Esophagus muscularis mucosa (tissue), 3 donors: ENCODE measurements at regions not wholly inside any gene's neighbourhood (a gene's known extent, or its start where the extent isn't known, plus 50 kb on each side); places are given as distances from the start of the nearest gene placed in this dataset.

ENCODE experiments used
- POLR2A ChIP-seq: fragments of 450-650 bp; IDR thresholded peaks from one replicate; pipeline ENCODE4 v1.6.1; 2017; ENCODE audit warnings: antibody characterized with exemption, moderate library complexity, mild to moderate bottlenecking, low read depth
- TF ChIP-seq, protein P1 (sequence below), 3 experiments: fragments of 200-600 bp in 2 of 3; fragments of 450-650 bp in 1 of 3; sonication (generic) in 2 of 3; IDR thresholded peaks; one replicate each; pipeline ENCODE4 v1.5.1; 2017 to 2019; ENCODE audit warnings: antibody characterized with exemption in 3 of 3, mild to moderate bottlenecking in 2 of 3, moderate library complexity in 1 of 3

- no peak for TF ChIP-seq POLR2A
- TF ChIP-seq, protein P1, sequence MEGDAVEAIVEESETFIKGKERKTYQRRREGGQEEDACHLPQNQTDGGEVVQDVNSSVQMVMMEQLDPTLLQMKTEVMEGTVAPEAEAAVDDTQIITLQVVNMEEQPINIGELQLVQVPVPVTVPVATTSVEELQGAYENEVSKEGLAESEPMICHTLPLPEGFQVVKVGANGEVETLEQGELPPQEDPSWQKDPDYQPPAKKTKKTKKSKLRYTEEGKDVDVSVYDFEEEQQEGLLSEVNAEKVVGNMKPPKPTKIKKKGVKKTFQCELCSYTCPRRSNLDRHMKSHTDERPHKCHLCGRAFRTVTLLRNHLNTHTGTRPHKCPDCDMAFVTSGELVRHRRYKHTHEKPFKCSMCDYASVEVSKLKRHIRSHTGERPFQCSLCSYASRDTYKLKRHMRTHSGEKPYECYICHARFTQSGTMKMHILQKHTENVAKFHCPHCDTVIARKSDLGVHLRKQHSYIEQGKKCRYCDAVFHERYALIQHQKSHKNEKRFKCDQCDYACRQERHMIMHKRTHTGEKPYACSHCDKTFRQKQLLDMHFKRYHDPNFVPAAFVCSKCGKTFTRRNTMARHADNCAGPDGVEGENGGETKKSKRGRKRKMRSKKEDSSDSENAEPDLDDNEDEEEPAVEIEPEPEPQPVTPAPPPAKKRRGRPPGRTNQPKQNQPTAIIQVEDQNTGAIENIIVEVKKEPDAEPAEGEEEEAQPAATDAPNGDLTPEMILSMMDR (IDR thresholded peaks at IDR 0.05), result no peak
Observed at GRCh38 chr7:93758631-93759030, 131.9 kb downstream of the TFPI2 start.
